LNCAP (cell line): ENCODE measurements at regions not wholly inside any gene's neighbourhood (a gene's known extent, or its start where the extent isn't known, plus 50 kb on each side); places are given as distances from the start of the nearest gene placed in this dataset.

Experiments
- TF ChIP-seq, protein P1 (sequence below): fragments of 450-650 bp; IDR thresholded peaks from 2 replicates; pipeline ENCODE4 v1.5.1; 2017; ENCODE audit warnings: mild to moderate bottlenecking

DNA sequence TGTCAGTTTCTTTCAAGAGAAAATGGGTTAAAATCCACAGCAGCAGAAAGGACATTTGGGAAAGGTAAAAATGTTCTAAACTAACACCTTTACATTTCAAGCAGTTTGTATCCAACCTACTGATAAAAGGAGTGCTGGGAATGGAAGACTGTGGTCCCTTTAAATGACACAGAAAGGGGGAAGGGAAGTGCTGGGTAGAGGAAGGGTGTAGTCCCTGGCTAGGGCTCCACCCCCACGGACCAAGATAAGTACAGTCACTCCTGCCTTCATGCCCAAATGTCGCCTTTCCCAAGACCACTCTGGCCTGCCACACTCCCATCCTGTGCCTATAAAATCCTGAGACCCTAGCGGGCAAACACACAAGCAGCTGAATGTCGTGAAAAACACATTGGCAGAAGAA lies 350.9 kb upstream of the POU1F1 start:
- TF ChIP-seq, protein P1, sequence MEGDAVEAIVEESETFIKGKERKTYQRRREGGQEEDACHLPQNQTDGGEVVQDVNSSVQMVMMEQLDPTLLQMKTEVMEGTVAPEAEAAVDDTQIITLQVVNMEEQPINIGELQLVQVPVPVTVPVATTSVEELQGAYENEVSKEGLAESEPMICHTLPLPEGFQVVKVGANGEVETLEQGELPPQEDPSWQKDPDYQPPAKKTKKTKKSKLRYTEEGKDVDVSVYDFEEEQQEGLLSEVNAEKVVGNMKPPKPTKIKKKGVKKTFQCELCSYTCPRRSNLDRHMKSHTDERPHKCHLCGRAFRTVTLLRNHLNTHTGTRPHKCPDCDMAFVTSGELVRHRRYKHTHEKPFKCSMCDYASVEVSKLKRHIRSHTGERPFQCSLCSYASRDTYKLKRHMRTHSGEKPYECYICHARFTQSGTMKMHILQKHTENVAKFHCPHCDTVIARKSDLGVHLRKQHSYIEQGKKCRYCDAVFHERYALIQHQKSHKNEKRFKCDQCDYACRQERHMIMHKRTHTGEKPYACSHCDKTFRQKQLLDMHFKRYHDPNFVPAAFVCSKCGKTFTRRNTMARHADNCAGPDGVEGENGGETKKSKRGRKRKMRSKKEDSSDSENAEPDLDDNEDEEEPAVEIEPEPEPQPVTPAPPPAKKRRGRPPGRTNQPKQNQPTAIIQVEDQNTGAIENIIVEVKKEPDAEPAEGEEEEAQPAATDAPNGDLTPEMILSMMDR: no peak

GRCh38 chr3:87626546-87626945 lies 350.2 kb upstream of the POU1F1 start:
- TF ChIP-seq, protein P1: no peak

DNA sequence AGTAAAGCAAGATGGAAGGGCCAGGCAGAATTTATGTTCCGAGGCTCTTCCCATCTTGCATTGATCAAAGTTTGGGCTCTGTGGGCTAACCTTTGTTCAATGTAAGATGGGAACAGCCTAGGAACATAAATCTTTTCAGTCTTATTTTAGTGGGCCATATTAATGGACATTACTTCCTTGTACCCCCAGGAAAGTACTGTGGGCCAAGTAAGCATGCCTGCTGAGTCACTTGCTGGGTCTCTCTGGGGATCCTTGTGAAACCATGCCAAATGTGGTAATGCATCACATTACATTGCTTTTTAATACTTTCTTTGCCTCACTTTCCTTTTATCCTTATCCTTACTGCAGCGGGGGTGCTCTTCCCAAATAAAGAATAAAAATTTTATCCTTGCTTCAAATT lies 349.5 kb upstream of the POU1F1 start:
- TF ChIP-seq, protein P1: no peak

GRCh38 chr3:87624860-87625259 lies 348.5 kb upstream of the POU1F1 start:
- TF ChIP-seq, protein P1: no peak

GRCh38 chr3:87621667-87622066 lies 345.3 kb upstream of the POU1F1 start:
- TF ChIP-seq, protein P1: no peak

DNA sequence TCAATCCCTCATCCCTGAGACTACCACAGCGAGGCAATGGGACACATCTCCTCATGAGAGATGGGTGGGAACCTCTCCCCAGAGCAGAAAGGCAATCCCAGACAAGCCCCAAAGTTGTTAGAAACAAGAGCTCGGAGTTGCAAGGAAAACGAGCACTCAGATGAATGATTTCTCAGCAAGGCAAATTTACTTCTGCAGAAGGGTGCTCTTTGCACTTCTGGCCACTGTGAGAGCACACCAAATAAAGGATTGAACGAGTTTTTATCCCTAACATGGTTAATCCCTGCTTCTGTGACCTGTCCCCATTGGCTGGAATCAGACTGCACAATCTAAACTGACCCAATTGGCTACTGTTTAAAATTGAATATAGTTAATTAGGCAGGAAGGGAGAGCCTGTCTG lies 339.1 kb upstream of the POU1F1 start:
- TF ChIP-seq, protein P1: no peak

GRCh38 chr3:87614998-87615397 lies 338.6 kb upstream of the POU1F1 start:
- TF ChIP-seq, protein P1: no peak

DNA sequence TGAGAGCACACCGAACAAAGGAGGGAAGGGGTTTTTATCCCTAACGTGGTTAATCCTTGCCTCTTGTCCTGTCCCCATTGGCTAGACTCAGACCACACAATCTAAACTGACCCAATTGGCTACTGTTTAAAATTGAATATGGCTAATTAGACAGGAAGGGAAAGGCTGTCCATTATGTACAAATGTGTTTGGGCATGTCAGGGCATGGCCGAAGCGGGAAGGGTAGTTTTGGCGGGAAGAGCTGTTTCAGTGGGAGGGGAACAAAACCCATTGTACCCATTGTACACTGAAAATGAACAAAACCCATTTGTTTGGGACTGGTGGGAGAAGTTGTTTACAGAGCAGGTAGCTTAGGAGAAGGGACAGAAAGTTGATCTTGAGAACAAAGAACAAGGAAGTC lies 330.9 kb upstream of the POU1F1 start:
- TF ChIP-seq, protein P1: no peak
